ENCODE measurements at regions not wholly inside any gene's neighbourhood (a gene's known extent, or its start where the extent isn't known, plus 50 kb on each side); places are given as distances from the start of the nearest gene placed in this dataset.

- no peak overlapping the region for H3K27ac ChIP-seq (ENCODE audit: low read depth in 2 of 2, low read length in 1 of 2)
- no peak overlapping the region for H3K9ac ChIP-seq
- no peaks in the 10 kb centered on the region for H3K79me2 ChIP-seq (ENCODE audit: insufficient read depth)
- H3K9me2 ChIP-seq, result no peaks in the 10 kb centered on the region
- H3K27me3 ChIP-seq (ENCODE audit: insufficient read depth), result no peaks in the 10 kb centered on the region
- ChIA-PET CTCF (no interaction called here), POLR2A (no interaction called here)
- no peak overlapping the region for H3K4me2 ChIP-seq
- no peak overlapping the region for H3K4me3 ChIP-seq (ENCODE audit: low read depth in 2 of 2, low read length in 1 of 2)
- no peak overlapping the region for H2AFZ ChIP-seq (ENCODE audit: low read depth)
- TF ChIP-seq FOXM1 (IDR thresholded peaks at IDR 0.05; ENCODE audit: low read depth) (no peak), RAD21 (IDR thresholded peaks at IDR 0.05; ENCODE audit: low read length) (no peak), SIN3A (IDR thresholded peaks at IDR 0.05; ENCODE audit: borderline replicate concordance, low read depth, low read length) (no peak), EP300 (IDR thresholded peaks at IDR 0.05; ENCODE audit: borderline replicate concordance in 1 of 2, low read depth in 1 of 2, low read length in 1 of 2) (no peak), NFIC (IDR thresholded peaks at IDR 0.05; ENCODE audit: borderline replicate concordance) (no peak)
- TF ChIP-seq, protein P1, sequence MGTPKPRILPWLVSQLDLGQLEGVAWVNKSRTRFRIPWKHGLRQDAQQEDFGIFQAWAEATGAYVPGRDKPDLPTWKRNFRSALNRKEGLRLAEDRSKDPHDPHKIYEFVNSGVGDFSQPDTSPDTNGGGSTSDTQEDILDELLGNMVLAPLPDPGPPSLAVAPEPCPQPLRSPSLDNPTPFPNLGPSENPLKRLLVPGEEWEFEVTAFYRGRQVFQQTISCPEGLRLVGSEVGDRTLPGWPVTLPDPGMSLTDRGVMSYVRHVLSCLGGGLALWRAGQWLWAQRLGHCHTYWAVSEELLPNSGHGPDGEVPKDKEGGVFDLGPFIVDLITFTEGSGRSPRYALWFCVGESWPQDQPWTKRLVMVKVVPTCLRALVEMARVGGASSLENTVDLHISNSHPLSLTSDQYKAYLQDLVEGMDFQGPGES (IDR thresholded peaks at IDR 0.05; ENCODE audit: low read depth, low read length), result no peak
- 38% methylated on average over 6 of the region's 6 CpGs for WGBS (ENCODE audit: low lambda C conversion rate)
- no peaks in the 10 kb centered on the region for H3K4me1 ChIP-seq (ENCODE audit: control insufficient read depth in 1 of 2, insufficient read depth in 2 of 2, low read depth in 1 of 2, low read length in 1 of 2)
- H3K9me3 ChIP-seq, result 0 out of 2 replicates have a peak, but pooled peaks cover 6% of the 10 kb centered on the region
- H3F3A ChIP-seq (replicated peaks; ENCODE audit: insufficient read depth), result no peaks in the 10 kb centered on the region
- no peaks in the 10 kb centered on the region for H3K36me3 ChIP-seq (replicated peaks in 1 of 2; ENCODE audit: control insufficient read depth in 1 of 2, insufficient read depth in 2 of 2, low read length in 1 of 2)
- no peaks in the 10 kb centered on the region for H4K20me1 ChIP-seq (ENCODE audit: insufficient read depth)
- no peak for DNase-seq
Measured at GRCh38 chr2:128988967-128989366, 670.3 kb upstream of the HS6ST1 start.

DNA sequence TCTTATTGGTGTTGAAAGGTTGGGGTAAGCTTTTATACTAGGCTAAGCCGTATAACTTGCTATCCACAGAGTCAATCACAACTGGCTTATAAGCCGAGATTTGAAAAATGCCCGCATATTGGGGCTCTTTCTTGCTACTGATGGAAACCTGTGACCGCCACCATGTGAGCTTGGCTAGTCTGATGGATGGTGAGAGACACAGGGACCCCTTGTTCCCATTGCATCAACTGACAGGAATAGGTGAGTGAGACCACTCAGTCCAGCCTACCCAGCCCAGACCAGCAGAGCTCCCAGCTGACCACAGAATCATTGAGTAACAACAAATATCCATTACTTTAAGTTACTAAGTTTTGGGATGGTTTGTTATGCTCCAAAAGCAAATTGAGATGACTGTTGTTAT is 676.4 kb upstream of the HS6ST1 start:
- ChIA-PET CTCF (interaction anchor here (1.0 kb wide), 1 partner anchor 108 kb away, joined by 3 read pairs; no protein-coding TSS in a partner anchor), POLR2A (no interaction called here)
- no peaks in the 10 kb centered on the region for H3K27me3 ChIP-seq (ENCODE audit: insufficient read depth)
- H3K4me2 ChIP-seq, result no peak overlapping the region
- peaks cover 0 to 2% of the 10 kb centered on the region in 2 experiments; a peak in 1 of 4 replicates for H3K4me1 ChIP-seq (ENCODE audit: control insufficient read depth in 1 of 2, insufficient read depth in 2 of 2, low read depth in 1 of 2, low read length in 1 of 2)
- no peak overlapping the region for H2AFZ ChIP-seq (ENCODE audit: low read depth)
- H4K20me1 ChIP-seq (ENCODE audit: insufficient read depth), result no peaks in the 10 kb centered on the region
- H3K9me2 ChIP-seq, result no peaks in the 10 kb centered on the region
- no peaks in the 10 kb centered on the region for H3F3A ChIP-seq (replicated peaks; ENCODE audit: insufficient read depth)
- H3K9ac ChIP-seq, result no peak overlapping the region
- no peaks in the 10 kb centered on the region for H3K79me2 ChIP-seq (ENCODE audit: insufficient read depth)
- 37% methylated on average over 4 of the region's 4 CpGs for WGBS (ENCODE audit: low lambda C conversion rate)
- 0 out of 2 replicates have a peak, but pooled peaks cover 6% of the 10 kb centered on the region for H3K9me3 ChIP-seq
- H3K27ac ChIP-seq (ENCODE audit: low read depth in 2 of 2, low read length in 1 of 2), result no peak overlapping the region
- TF ChIP-seq MXI1 (IDR thresholded peaks at IDR 0.05; ENCODE audit: low read depth, low read length) (no peak), FOSL2 (IDR thresholded peaks at IDR 0.05; ENCODE audit: borderline replicate concordance, low read depth) (no peak), RCOR1 (IDR thresholded peaks at IDR 0.05; ENCODE audit: low read length) (no peak), GATA2 (CRISPR knock-in tag; IDR thresholded peaks at IDR 0.05) (no peak), POLR2AphosphoS5 (IDR thresholded peaks at IDR 0.05; ENCODE audit: low read depth, low read length) (no peak), EZH2phosphoT487 (IDR thresholded peaks at IDR 0.05; ENCODE audit: borderline replicate concordance, low read depth) (no peak), RFX5 (IDR thresholded peaks at IDR 0.05; ENCODE audit: low read length) (no peak)
- TF ChIP-seq, protein P2, sequence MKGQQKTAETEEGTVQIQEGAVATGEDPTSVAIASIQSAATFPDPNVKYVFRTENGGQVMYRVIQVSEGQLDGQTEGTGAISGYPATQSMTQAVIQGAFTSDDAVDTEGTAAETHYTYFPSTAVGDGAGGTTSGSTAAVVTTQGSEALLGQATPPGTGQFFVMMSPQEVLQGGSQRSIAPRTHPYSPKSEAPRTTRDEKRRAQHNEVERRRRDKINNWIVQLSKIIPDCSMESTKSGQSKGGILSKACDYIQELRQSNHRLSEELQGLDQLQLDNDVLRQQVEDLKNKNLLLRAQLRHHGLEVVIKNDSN (IDR thresholded peaks at IDR 0.05; ENCODE audit: borderline replicate concordance, low read depth), result no peak
- no peak overlapping the region for H3K4me3 ChIP-seq (ENCODE audit: low read depth in 2 of 2, low read length in 1 of 2)
- no peak for DNase-seq
- H3K36me3 ChIP-seq (replicated peaks in 1 of 2; ENCODE audit: control insufficient read depth in 1 of 2, insufficient read depth in 2 of 2, low read length in 1 of 2), result no peaks in the 10 kb centered on the region

All from SK-N-SH (cell line).